ENCODE measurements at regions not wholly inside any gene's neighbourhood (a gene's known extent, or its start where the extent isn't known, plus 50 kb on each side); places are given as distances from the start of the nearest gene placed in this dataset.

GRCh38 chr14:75361751-75362433 lies 65.9 kb upstream of the JDP2 start:
- TF ChIP-seq EZH2 (IDR thresholded peaks at IDR 0.05): no peak
- TF ChIP-seq POLR2AphosphoS5 (IDR thresholded peaks at IDR 0.05; ENCODE audit: borderline replicate concordance, low read depth, low read length): no peak

Measured in SK-N-MC (cell line).